ENCODE measurements at regions not wholly inside any gene's neighbourhood (a gene's known extent, or its start where the extent isn't known, plus 50 kb on each side); places are given as distances from the start of the nearest gene placed in this dataset.

GRCh38 chr17:77419547-77420094, 278.9 kb downstream of the SEC14L1 start:
- no peak overlapping the region for H3K4me3 ChIP-seq (ENCODE audit: insufficient read depth, low read length)
- H3K4me1 ChIP-seq (ENCODE audit: insufficient read depth, low read length): peaks cover 42% of the 10 kb centered on the region
- TF ChIP-seq, protein P1, sequence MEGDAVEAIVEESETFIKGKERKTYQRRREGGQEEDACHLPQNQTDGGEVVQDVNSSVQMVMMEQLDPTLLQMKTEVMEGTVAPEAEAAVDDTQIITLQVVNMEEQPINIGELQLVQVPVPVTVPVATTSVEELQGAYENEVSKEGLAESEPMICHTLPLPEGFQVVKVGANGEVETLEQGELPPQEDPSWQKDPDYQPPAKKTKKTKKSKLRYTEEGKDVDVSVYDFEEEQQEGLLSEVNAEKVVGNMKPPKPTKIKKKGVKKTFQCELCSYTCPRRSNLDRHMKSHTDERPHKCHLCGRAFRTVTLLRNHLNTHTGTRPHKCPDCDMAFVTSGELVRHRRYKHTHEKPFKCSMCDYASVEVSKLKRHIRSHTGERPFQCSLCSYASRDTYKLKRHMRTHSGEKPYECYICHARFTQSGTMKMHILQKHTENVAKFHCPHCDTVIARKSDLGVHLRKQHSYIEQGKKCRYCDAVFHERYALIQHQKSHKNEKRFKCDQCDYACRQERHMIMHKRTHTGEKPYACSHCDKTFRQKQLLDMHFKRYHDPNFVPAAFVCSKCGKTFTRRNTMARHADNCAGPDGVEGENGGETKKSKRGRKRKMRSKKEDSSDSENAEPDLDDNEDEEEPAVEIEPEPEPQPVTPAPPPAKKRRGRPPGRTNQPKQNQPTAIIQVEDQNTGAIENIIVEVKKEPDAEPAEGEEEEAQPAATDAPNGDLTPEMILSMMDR (IDR thresholded peaks at IDR 0.05; ENCODE audit: extremely low read depth, low read depth, low read length): no peak
- H3K4me2 ChIP-seq (ENCODE audit: insufficient read depth, low read length): no peak overlapping the region
- H3K27me3 ChIP-seq (ENCODE audit: insufficient read depth, low read length): no peaks in the 10 kb centered on the region
- H4K20me1 ChIP-seq (ENCODE audit: insufficient read depth, low read length): peaks cover 82% of the 10 kb centered on the region
- H3K36me3 ChIP-seq (ENCODE audit: insufficient read depth, low read length): peaks cover 12% of the 10 kb centered on the region
- no peak overlapping the region for H3K27ac ChIP-seq (ENCODE audit: low read depth, low read length)
- peak; percentile 52 for DNase-seq (ENCODE audit: insufficient read length, low spot score, missing footprints)
- H3K79me2 ChIP-seq (ENCODE audit: insufficient read depth, low read length): peaks cover 97% of the 10 kb centered on the region
- no peaks in the 10 kb centered on the region for H3K9me3 ChIP-seq (ENCODE audit: low read depth, low read length)
- H2AFZ ChIP-seq (ENCODE audit: low read length): no peak overlapping the region

DNA sequence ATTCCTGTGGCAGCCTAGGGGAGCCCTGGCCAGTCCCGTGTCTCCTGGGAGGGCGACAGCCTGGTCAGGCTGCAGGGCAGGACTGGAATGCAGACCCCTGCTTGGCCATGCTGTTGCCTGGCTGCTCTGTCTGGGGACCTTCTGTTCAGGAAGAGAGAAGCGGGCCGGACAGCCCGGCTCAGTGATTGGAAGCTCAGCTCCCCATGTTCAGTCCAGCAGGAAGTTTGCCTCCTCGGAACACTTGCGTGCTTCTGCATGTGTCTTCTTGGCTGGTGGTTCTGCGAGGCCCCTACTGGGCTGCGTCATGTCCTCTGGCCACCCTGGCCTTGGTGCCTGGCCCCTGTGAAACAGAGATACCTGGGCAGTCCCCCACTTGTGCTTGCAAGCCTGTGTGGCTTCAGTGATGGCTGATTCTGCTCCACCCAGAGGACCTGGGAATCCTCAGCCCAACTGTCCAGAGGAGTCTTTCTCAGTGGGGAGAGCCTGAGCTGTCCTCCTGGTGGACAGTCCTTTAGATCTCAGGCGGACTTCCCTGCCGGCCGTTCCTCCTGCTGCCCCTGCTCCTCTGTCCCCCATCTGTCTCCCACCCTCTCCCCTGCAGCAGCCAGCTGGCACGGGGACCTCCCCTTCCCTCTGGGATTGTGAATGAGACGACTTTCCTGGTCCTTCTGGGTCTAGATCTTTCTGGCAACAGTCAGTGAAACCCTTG, 279.5 kb downstream of the SEC14L1 start:
- no peak overlapping the region for H3K4me3 ChIP-seq (ENCODE audit: insufficient read depth, low read length)
- peaks cover 12% of the 10 kb centered on the region for H3K36me3 ChIP-seq (ENCODE audit: insufficient read depth, low read length)
- peaks cover 84% of the 10 kb centered on the region for H4K20me1 ChIP-seq (ENCODE audit: insufficient read depth, low read length)
- H3K4me1 ChIP-seq (ENCODE audit: insufficient read depth, low read length): peaks cover 48% of the 10 kb centered on the region
- peak overlapping the region; percentile 80 for H3K27ac ChIP-seq (ENCODE audit: low read depth, low read length)
- TF ChIP-seq, protein P1 (IDR thresholded peaks at IDR 0.05; ENCODE audit: extremely low read depth, low read depth, low read length): no peak
- DNase-seq (ENCODE audit: insufficient read length, low spot score, missing footprints): peak; percentile 82
- H3K4me2 ChIP-seq (ENCODE audit: insufficient read depth, low read length): peak overlapping the region; percentile 49
- H2AFZ ChIP-seq (ENCODE audit: low read length): no peak overlapping the region
- no peaks in the 10 kb centered on the region for H3K9me3 ChIP-seq (ENCODE audit: low read depth, low read length)
- no peaks in the 10 kb centered on the region for H3K27me3 ChIP-seq (ENCODE audit: insufficient read depth, low read length)
- H3K79me2 ChIP-seq (ENCODE audit: insufficient read depth, low read length): peaks cover 97% of the 10 kb centered on the region

DNA sequence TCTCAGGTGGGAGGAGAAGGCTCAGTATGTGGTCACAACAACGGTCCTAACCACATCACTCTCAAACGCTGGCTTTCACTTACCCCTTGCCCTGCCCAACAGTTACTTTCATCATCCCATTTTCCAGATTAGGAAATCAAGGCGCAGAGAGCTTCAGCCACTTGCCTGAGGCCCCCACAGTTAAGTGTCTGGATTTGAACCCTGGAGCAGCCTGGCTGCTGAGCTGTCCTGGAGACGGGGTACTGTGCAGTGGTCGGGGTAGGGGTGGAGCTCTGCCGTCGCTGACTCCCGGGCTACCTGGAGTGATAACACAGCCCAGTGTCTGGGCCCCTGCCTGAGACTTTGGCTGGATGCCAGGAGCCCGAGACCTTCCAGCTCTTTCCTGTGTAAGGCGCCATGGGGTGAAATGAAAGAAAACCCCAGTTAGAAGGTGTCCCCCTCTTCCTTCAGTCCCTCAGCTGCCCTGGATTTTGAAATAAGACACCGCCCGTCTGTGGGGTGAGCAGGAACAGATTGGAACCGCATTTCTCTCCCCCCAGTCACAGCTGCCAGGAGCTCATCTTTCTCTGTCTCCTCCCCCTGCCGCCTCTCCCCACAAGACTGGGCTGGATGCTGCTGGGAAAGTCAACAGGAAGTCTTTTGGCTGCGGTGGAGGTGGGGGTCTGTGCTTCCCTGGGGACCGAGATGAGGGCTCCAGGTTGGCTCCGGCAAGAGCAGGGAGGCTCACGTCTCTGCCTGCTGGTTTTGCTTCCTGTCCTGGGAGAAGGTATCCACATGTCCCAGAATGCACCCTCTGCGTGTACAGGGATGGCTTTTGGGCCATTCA, 280.2 kb downstream of the SEC14L1 start:
- peaks cover 6% of the 10 kb centered on the region for H3K36me3 ChIP-seq (ENCODE audit: insufficient read depth, low read length)

More for the DNA sequence above, 280.2 kb downstream of the SEC14L1 start:
- H3K27me3 ChIP-seq (ENCODE audit: insufficient read depth, low read length): no peaks in the 10 kb centered on the region
- DNase-seq (ENCODE audit: insufficient read length, low spot score, missing footprints): peak; percentile 95
- peaks cover 86% of the 10 kb centered on the region for H4K20me1 ChIP-seq (ENCODE audit: insufficient read depth, low read length)
- peak overlapping the region; percentile 49 for H3K4me2 ChIP-seq (ENCODE audit: insufficient read depth, low read length)
- H3K27ac ChIP-seq (ENCODE audit: low read depth, low read length): peak overlapping the region; percentile 80
- H3K9me3 ChIP-seq (ENCODE audit: low read depth, low read length): no peaks in the 10 kb centered on the region
- no peak overlapping the region for H3K4me3 ChIP-seq (ENCODE audit: insufficient read depth, low read length)
- TF ChIP-seq, protein P1 (IDR thresholded peaks at IDR 0.05; ENCODE audit: extremely low read depth, low read depth, low read length): no peak
- H3K4me1 ChIP-seq (ENCODE audit: insufficient read depth, low read length): peaks cover 56% of the 10 kb centered on the region
- peaks cover 98% of the 10 kb centered on the region for H3K79me2 ChIP-seq (ENCODE audit: insufficient read depth, low read length)
- no peak overlapping the region for H2AFZ ChIP-seq (ENCODE audit: low read length)
